A204.1 (cell line): ENCODE measurements at regions not wholly inside any gene's neighbourhood (a gene's known extent, or its start where the extent isn't known, plus 50 kb on each side); places are given as distances from the start of the nearest gene placed in this dataset.
"Not testable (repeated sequence)": the region's sequence is repeated elsewhere in the genome, so short reads cannot be mapped to it uniquely, and the experiment has no call there.

ENCODE experiments used
- FAIRE-seq: peaks from 2 replicates; lab custom pipeline; 2012; peaks lifted over from hg19 to GRCh38; lab: Jason Lieb, UNC

- no peak for FAIRE-seq
Observed at GRCh38 chr4:164337219-164337944, 416.5 kb upstream of the SMIM31 start.

DNA sequence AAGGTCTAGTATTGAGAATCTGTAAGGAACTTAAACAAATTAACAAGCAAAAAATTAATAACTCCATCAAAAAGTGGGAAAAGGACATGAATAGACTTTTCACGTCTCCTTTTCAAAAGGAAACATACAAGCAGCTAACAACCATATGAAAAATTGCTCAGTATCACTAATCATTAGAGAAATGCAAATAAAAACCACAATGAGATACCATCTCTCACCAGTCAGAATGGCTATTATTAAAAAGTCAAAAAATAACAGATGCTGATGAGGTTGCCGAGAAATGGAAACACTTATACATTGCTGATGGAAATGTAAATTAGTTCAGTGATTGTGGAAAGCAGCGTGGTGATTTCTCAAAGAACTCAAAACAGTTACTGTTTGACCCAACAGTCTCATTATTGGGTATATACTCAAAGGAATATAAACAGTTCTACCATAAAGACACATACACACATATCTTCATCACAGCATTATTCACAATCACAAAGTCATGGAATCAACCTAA, 410.4 kb upstream of the SMIM31 start:
- FAIRE-seq = no peak

DNA sequence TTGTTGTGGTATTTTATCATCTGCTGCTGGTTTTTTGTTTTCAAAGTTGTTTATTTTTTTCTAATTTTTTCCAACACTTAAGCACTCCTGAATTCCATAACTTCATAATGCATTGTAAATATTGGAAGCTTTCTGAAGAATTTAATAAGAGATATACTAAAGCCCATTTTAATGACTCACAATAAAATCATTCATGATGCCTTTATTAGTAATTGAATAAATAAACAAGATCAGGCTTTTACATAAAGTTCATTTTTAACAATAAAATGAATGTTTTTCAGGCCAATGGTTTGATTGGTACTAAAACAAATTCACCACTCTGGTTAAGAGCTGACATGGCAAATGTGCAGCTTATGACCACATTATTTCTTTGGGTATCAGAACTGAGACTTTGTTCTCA, 408.2 kb upstream of the SMIM31 start:
- FAIRE-seq = no peak

DNA sequence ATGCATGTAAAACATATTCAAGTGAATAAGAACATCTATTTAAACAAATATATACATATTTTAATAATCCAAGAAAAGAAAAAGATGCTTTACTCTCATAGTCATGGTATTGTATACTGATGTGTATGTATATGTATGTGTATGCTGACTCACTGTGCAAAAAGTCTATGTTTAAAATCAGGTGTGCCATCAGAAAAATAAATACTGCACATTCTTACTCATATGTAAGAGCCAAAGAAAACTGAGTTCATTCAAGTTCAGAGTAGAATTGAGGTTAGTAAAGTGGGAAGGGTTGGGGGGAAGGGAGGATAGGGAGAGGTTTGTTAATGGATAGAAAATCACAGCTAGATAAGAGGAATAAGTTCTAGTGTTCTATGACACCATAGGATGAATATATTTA, 403.9 kb upstream of the SMIM31 start:
- FAIRE-seq = no peak

GRCh38 chr4:164350716-164351115, 403.2 kb upstream of the SMIM31 start:
- FAIRE-seq = not testable (repeated sequence)

GRCh38 chr4:164357957-164358356, 396.0 kb upstream of the SMIM31 start:
- no peak for FAIRE-seq

- no peak for FAIRE-seq
Observed at GRCh38 chr4:164358400-164358799, 395.5 kb upstream of the SMIM31 start.

DNA sequence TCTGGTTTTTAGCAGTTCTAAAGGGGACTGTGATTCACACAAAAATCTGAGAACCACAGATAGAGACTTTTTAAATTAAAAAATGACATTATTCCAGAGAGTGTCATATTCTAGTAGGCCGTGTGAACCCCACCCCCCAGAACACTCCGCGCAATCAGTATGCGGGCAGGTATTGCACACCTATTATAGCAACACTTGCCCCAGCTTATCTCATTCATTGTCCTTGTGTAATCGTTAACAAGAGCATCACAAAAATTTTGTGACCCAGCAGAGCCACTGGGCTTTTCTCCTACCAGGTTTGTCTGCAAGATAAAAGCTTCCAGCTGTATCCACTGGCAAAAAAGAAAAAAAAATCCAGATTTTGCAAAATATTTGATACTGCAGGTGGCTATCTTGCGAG, 394.1 kb upstream of the SMIM31 start:
- no peak for FAIRE-seq

GRCh38 chr4:164368894-164369293, 385.0 kb upstream of the SMIM31 start:
- FAIRE-seq = no peak

DNA sequence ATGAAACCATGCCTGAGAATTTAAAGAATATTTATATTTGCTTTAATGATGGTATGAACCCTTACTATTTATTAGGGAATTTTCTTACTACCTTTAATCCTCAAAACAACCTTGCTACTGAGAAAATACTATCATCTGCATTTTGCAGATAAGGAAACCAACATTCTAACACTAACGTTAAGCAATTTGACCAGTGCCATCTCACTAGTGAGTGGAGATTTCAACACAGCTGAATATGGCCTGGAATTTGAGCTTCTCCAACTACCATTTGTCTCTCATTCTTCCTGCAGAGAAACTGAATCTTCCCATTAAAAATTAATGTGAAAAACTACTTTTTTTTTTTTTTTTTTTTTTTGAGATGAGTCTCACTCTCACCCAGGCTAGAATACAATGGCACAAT, 380.9 kb upstream of the SMIM31 start:
- no peak for FAIRE-seq

- no peak for FAIRE-seq
Observed at GRCh38 chr4:164377277-164377676, 376.7 kb upstream of the SMIM31 start.

- no peak for FAIRE-seq
Observed at GRCh38 chr4:164378361-164378760, 375.6 kb upstream of the SMIM31 start.

GRCh38 chr4:164379694-164380093, 374.2 kb upstream of the SMIM31 start:
- no peak for FAIRE-seq

DNA sequence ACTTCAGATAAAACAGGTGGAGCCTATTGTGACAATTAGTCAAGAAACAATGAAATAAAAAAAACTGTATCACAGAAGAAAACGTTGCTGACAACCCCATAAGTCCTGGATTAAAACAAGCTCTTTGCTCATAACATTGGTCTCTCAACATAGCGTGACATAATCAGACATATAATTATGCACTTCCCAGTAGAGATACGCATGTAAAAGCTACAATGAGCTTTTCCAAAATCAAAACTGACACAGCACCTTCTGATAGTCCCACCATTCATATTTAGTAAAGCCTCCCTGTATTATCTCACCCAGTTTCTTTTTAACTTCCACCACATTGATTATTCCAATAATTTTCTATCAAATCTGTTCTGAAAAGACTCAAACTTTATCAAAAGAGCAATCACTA, 372.1 kb upstream of the SMIM31 start:
- FAIRE-seq = no peak

GRCh38 chr4:164383058-164383357, 370.9 kb upstream of the SMIM31 start:
- FAIRE-seq = no peak

- FAIRE-seq = no peak
Observed at GRCh38 chr4:164383358-164384220, 370.3 kb upstream of the SMIM31 start.

GRCh38 chr4:164384416-164384815, 369.5 kb upstream of the SMIM31 start:
- FAIRE-seq = no peak

GRCh38 chr4:164396439-164396838, 357.5 kb upstream of the SMIM31 start:
- FAIRE-seq = no peak

- FAIRE-seq = no peak
Observed at GRCh38 chr4:164402554-164402953, 351.4 kb upstream of the SMIM31 start.

DNA sequence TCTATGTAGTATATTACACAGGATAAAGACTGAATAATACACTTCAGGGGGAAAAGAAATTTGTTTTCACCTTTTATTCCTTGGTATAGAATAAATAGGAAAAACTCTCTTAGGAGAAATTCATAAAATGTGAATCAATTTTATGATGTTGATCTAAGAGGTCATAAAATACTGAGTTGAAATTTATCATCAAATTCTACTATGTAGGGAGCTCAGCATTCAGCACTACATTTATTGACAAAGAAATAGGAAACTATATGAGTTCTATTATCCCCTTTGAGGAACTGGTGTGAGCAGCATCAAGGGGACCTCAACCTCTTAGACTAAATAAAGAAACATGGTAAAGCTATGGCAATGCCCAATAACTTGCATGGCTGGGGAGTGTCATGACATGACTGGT, 348.2 kb upstream of the SMIM31 start:
- no peak for FAIRE-seq

GRCh38 chr4:164408831-164409230, 345.1 kb upstream of the SMIM31 start:
- no peak for FAIRE-seq

DNA sequence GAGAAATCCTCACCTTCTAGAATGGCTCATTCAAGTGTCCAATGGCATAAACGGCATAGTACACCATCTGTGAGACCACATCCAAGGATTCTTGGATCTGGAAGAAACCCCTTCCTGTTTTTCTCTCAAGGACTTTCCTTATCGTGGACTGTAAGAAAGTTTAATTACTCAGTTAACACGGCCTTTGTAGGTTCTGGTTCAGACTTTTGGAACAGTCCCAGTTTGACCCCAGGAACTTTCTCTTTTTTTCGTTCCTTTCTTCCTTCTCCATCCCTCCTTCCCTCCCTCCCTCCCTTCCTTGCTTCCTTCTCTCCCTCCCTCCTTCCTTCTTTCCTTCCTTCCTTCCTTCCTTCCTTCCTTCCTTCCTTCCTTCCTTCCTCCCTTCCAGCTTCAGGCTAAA, 343.5 kb upstream of the SMIM31 start:
- no peak for FAIRE-seq

- no peak for FAIRE-seq
Observed at GRCh38 chr4:164412246-164412645, 341.7 kb upstream of the SMIM31 start.

DNA sequence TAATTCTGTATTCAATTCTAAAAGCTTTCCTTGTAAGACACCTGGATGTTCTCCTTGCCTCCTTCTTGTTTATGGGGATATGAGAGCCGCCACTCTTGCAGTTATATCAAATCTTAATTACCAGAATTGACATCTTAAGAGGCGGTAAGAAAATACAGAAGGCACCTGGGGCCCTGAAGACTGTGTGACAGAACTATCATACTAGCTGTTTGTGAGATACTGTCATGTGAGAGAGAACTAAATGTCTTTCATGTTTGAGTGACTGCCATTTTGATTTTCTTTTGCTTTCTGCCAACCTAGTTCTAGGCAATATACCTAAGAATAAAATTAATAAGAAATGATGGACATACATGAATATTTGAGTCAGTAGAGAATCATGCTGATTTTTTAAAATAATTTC, 340.2 kb upstream of the SMIM31 start:
- FAIRE-seq = no peak
